ENCODE measurements at regions not wholly inside any gene's neighbourhood (a gene's known extent, or its start where the extent isn't known, plus 50 kb on each side); places are given as distances from the start of the nearest gene placed in this dataset.

GRCh38 chr1:115467790-115468189 lies 129.7 kb upstream of the NGF start:
- TF ChIP-seq CTCF (IDR thresholded peaks at IDR 0.05) = no peak

- TF ChIP-seq CTCF (IDR thresholded peaks at IDR 0.05) = no peak
Observed at GRCh38 chr1:115467196-115467595, 129.1 kb upstream of the NGF start.

GRCh38 chr1:115466433-115466832 lies 128.4 kb upstream of the NGF start:
- TF ChIP-seq CTCF (IDR thresholded peaks at IDR 0.05) = no peak

GRCh38 chr1:115465802-115466363 lies 127.8 kb upstream of the NGF start:
- no peak for TF ChIP-seq CTCF (IDR thresholded peaks at IDR 0.05)

DNA sequence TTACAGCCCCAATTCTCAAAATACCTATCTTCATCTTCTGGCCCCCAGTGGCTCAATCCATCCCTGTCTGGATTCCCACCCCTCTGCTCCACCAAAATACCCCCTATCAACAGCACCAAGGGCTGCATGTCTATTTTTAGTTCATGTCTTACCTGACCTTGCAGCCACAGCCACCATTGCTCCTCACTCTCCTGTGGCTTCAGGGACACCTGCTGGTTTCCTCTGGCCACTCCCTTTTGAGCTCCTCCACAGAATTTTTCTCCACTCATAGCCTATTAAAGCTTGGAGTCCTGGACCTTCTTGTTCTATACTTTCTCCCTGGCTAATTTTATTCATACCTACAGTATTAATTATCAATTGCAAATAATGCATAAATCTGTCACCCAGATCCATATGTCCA lies 125.3 kb upstream of the NGF start:
- peak; percentile 72 for TF ChIP-seq CTCF (IDR thresholded peaks at IDR 0.05)

GRCh38 chr1:115462566-115463076 lies 124.6 kb upstream of the NGF start:
- TF ChIP-seq CTCF (IDR thresholded peaks at IDR 0.05) = no peak

DNA sequence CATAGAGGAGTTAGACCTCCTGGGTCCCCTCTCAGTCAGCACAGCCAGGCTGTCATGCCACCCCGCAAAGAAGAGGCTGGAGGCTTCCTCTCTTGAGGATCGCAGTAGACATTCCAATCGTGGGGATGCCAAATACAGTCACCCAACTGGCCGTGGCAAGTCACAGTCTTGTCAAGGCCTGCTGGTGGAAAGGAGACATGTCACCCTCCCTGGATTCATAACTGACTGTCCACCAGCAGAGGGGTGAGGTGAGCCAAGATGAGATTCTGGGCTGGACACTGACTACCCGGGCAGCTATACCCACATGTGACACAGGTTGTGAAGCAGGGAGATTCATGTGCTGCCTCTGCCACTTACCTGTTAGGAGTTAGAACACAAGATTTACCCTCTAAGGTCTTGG lies 123.5 kb upstream of the NGF start:
- no peak for TF ChIP-seq CTCF (IDR thresholded peaks at IDR 0.05)

GRCh38 chr1:115459161-115459560 lies 121.1 kb upstream of the NGF start:
- TF ChIP-seq CTCF (IDR thresholded peaks at IDR 0.05) = no peak

All from LNCAP (cell line).